Endothelial cell (in vitro differentiated cells): ENCODE measurements at regions not wholly inside any gene's neighbourhood (a gene's known extent, or its start where the extent isn't known, plus 50 kb on each side); places are given as distances from the start of the nearest gene placed in this dataset.

Experiments
- DNase-seq: peaks from one replicate; pipeline ENCODE4 v3.0.0; 2021; ENCODE audit warnings: low spot score
- H3K27ac Mint-ChIP-seq: one replicate; pipeline ENCODE4 v1.8.0; 2021; ENCODE audit warnings: mixed read lengths, inconsistent platforms; ENCODE audit not compliant: unreplicated experiment
- H3K27me3 Mint-ChIP-seq: one replicate; pipeline ENCODE4 v1.8.0; 2021; ENCODE audit warnings: mild to moderate bottlenecking, moderate library complexity, mixed read lengths, inconsistent platforms; ENCODE audit not compliant: unreplicated experiment
- H3K36me3 Mint-ChIP-seq: one replicate; pipeline ENCODE4 v1.8.0; 2021; ENCODE audit warnings: mild to moderate bottlenecking, low read depth, mixed read lengths, inconsistent platforms; ENCODE audit not compliant: unreplicated experiment
- H3K4me1 Mint-ChIP-seq: one replicate; pipeline ENCODE4 v1.8.0; 2021; ENCODE audit warnings: mild to moderate bottlenecking, mixed read lengths, inconsistent platforms; ENCODE audit not compliant: unreplicated experiment
- H3K4me3 Mint-ChIP-seq: one replicate; pipeline ENCODE4 v1.8.0; 2021; ENCODE audit warnings: mild to moderate bottlenecking, mixed read lengths, inconsistent platforms; ENCODE audit not compliant: unreplicated experiment
- H3K9me3 Mint-ChIP-seq: one replicate; pipeline ENCODE4 v1.8.0; 2021; ENCODE audit warnings: mixed read lengths, inconsistent platforms; ENCODE audit not compliant: unreplicated experiment
- TF ChIP-seq, protein P1 (sequence below): fragments of 200-600 bp; sonication (generic); IDR thresholded peaks from one replicate; pipeline ENCODE4 v1.5.0; 2021; ENCODE audit warnings: antibody characterized with exemption; ENCODE audit not compliant: unreplicated experiment

GRCh38 chr1:43074244-43074643, 97.8 kb downstream of the EBNA1BP2 start:
- Mint-ChIP-seq H3K27ac (no peak overlapping the region), H3K27me3 (no peaks in the 10 kb centered on the region), H3K4me3 (no peak overlapping the region), H3K36me3 (no peaks in the 10 kb centered on the region), H3K9me3 (no peaks in the 10 kb centered on the region), H3K4me1 (peaks cover 27% of the 10 kb centered on the region)
- DNase-seq = peak; percentile 26
- TF ChIP-seq, protein P1, sequence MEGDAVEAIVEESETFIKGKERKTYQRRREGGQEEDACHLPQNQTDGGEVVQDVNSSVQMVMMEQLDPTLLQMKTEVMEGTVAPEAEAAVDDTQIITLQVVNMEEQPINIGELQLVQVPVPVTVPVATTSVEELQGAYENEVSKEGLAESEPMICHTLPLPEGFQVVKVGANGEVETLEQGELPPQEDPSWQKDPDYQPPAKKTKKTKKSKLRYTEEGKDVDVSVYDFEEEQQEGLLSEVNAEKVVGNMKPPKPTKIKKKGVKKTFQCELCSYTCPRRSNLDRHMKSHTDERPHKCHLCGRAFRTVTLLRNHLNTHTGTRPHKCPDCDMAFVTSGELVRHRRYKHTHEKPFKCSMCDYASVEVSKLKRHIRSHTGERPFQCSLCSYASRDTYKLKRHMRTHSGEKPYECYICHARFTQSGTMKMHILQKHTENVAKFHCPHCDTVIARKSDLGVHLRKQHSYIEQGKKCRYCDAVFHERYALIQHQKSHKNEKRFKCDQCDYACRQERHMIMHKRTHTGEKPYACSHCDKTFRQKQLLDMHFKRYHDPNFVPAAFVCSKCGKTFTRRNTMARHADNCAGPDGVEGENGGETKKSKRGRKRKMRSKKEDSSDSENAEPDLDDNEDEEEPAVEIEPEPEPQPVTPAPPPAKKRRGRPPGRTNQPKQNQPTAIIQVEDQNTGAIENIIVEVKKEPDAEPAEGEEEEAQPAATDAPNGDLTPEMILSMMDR = no peak

GRCh38 chr1:43073490-43074230, 98.4 kb downstream of the EBNA1BP2 start:
- no peak overlapping the region for H3K27ac Mint-ChIP-seq
- H3K9me3 Mint-ChIP-seq = no peaks in the 10 kb centered on the region
- no peak overlapping the region for H3K4me3 Mint-ChIP-seq
- H3K4me1 Mint-ChIP-seq = peaks cover 27% of the 10 kb centered on the region
- no peaks in the 10 kb centered on the region for H3K36me3 Mint-ChIP-seq
- TF ChIP-seq, protein P1 = peak; percentile 92
- peak; percentile 72 for DNase-seq
- no peaks in the 10 kb centered on the region for H3K27me3 Mint-ChIP-seq

- Mint-ChIP-seq H3K36me3 (no peaks in the 10 kb centered on the region), H3K4me3 (no peak overlapping the region), H3K27me3 (peaks cover 2% of the 10 kb centered on the region), H3K27ac (no peak overlapping the region), H3K4me1 (peaks cover 27% of the 10 kb centered on the region), H3K9me3 (no peaks in the 10 kb centered on the region)
- DNase-seq = no peak
- TF ChIP-seq, protein P1 = no peak
Observed at GRCh38 chr1:43072314-43072713, 99.8 kb downstream of the EBNA1BP2 start.

- H3K9me3 Mint-ChIP-seq = no peaks in the 10 kb centered on the region
- H3K27ac Mint-ChIP-seq = no peak overlapping the region
- TF ChIP-seq, protein P1 = no peak
- no peak for DNase-seq
- H3K4me1 Mint-ChIP-seq = peaks cover 32% of the 10 kb centered on the region
- no peaks in the 10 kb centered on the region for H3K36me3 Mint-ChIP-seq
- H3K4me3 Mint-ChIP-seq = no peak overlapping the region
- H3K27me3 Mint-ChIP-seq = peaks cover 2% of the 10 kb centered on the region
Observed at GRCh38 chr1:43071241-43071640, 100.8 kb downstream of the EBNA1BP2 start.

DNA sequence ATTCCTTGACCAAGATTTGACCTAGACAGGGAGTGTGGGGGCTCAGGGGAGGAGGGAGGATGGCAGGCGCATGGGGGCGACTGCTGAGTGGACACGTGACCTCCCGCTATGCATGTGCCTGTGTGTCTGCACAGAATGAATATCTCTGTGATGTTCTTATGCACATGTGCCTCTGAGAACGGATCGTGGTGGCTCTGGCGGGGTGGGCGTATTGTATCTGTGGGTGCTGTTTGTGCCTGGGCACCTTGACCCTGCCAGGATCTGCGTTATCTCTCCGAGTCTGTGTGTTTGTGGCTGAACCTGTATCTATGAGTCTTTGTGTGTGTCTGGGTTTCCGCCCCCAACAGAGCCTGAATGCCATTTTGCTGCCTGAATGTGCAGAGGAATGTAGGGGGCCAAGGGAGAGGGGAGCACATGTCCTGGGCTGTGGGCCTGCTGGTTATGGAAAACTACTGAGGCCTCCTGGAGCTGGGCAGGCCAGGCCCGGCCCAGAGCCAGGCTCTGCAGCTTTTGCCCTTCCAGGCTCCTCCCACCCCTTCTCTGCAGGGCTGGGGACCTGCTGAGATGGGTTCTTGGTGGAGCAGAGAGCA, 102.5 kb downstream of the EBNA1BP2 start:
- Mint-ChIP-seq H3K9me3 (no peaks in the 10 kb centered on the region), H3K27me3 (peaks cover 8% of the 10 kb centered on the region), H3K27ac (no peak overlapping the region), H3K4me1 (peaks cover 32% of the 10 kb centered on the region), H3K36me3 (no peaks in the 10 kb centered on the region), H3K4me3 (no peak overlapping the region)
- TF ChIP-seq, protein P1 = no peak
- DNase-seq = no peak
